B cell (primary cell): ENCODE measurements at regions not wholly inside any gene's neighbourhood (a gene's known extent, or its start where the extent isn't known, plus 50 kb on each side); places are given as distances from the start of the nearest gene placed in this dataset.

Experiments used
- ATAC-seq: fragments of 200-7000 bp; cut with Tn5 transposase; one replicate; pipeline ENCODE4 v1.10.0; 2021; ENCODE audit warnings: low read depth, mild to moderate bottlenecking, moderate number of reproducible peaks, moderate library complexity
- CTCF ChIA-PET: fragments of 350-600 bp; sonication (Branson Sonifier 250); formaldehyde crosslinking; loops from one replicate; lab custom pipeline; 2021; ENCODE audit warnings: antibody characterized with exemption, inconsistent platforms; lab: Charles Lee
- POLR2A ChIA-PET: fragments of 350-600 bp; sonication (Branson Sonifier 250); formaldehyde crosslinking; loops from one replicate; lab custom pipeline; 2021; ENCODE audit warnings: antibody characterized with exemption; lab: Charles Lee
- DNase-seq: peaks from one replicate; pipeline ENCODE4 v3.0.0; 2013
- H2AFZ ChIP-seq: 2 replicates; pipeline ENCODE4 v1.6.1; 2012; ENCODE audit warnings: mild to moderate bottlenecking, low read depth, low read length; ENCODE audit not compliant: insufficient read depth, poor library complexity, severe bottlenecking
- H3K27ac ChIP-seq, 2 donors: 1 replicate in 1 of 2; 2 replicates in 1 of 2; pipeline ENCODE4 v1.5.1; 2012 to 2013; ENCODE audit warnings: low read length in 2 of 2, mild to moderate bottlenecking in 2 of 2, moderate library complexity in 1 of 2
- H3K27me3 ChIP-seq, 4 experiments: fragments of 200-600 bp in 1 of 4; sonication (generic) in 1 of 4; replicated peaks in 1 of 4; 1 replicate in 2 of 4; 2 replicates in 2 of 4; pipeline versions ENCODE4 v1.6.1 to v1.7.0; 2013 to 2016; ENCODE audit warnings: low read length in 3 of 4, mild to moderate bottlenecking in 2 of 4, mixed read lengths in 1 of 4, moderate library complexity in 1 of 4; ENCODE audit not compliant: insufficient read depth in 4 of 4, control insufficient read depth in 3 of 4; ENCODE audit errors: control extremely low read depth in 1 of 4
- H3K36me3 ChIP-seq, 2 experiments: replicated peaks in 1 of 2; 1 replicate in 1 of 2; 2 replicates in 1 of 2; pipeline versions ENCODE4 v1.6.1 to v1.7.1; 2013; ENCODE audit warnings: low read length in 1 of 2; ENCODE audit not compliant: insufficient read depth in 2 of 2, control insufficient read depth in 1 of 2; ENCODE audit errors: control extremely low read depth in 1 of 2, extremely low read depth in 1 of 2
- H3K4me1 ChIP-seq, 2 donors: fragments of 200-600 bp in 1 of 2; sonication (generic) in 1 of 2; 1 replicate in 1 of 2; 2 replicates in 1 of 2; pipeline versions ENCODE4 v1.5.1 to v1.6.1; 2013 to 2017; ENCODE audit warnings: low read length in 2 of 2; ENCODE audit not compliant: control insufficient read depth in 2 of 2, insufficient read depth in 2 of 2
- H3K4me2 ChIP-seq: replicated peaks from 2 replicates; pipeline ENCODE3; 2012; ENCODE audit warnings: mild to moderate bottlenecking, low read depth, low read length; ENCODE audit not compliant: poor library complexity, severe bottlenecking
- H3K4me3 ChIP-seq, 5 experiments: fragments of 200-600 bp in 1 of 5; sonication (generic) in 1 of 5; 1 replicate in 3 of 5; 2 replicates in 2 of 5; pipeline versions ENCODE4 v1.5.1 to v1.7.0; 2011 to 2016; ENCODE audit warnings: low read length in 4 of 5, mild to moderate bottlenecking in 4 of 5, low read depth in 2 of 5, control low read depth in 1 of 5, moderate library complexity in 1 of 5; ENCODE audit not compliant: insufficient read depth in 1 of 5; ENCODE audit errors: control extremely low read depth in 1 of 5, extremely low read depth in 1 of 5
- H3K79me2 ChIP-seq: fragments of 200-600 bp; sonication (generic); one replicate; pipeline ENCODE4 v1.6.0; 2016; ENCODE audit warnings: low read length; ENCODE audit not compliant: control insufficient read depth, insufficient read depth
- H3K9ac ChIP-seq: fragments of 200-600 bp; sonication (generic); 2 replicates; pipeline ENCODE4 v1.6.1; 2017; ENCODE audit warnings: mild to moderate bottlenecking, low read length, moderate library complexity
- H3K9me3 ChIP-seq, 3 donors: one replicate each; pipeline versions ENCODE4 v1.6.1 to v1.7.1; 2013; ENCODE audit warnings: low read length in 2 of 3; ENCODE audit not compliant: control insufficient read depth in 2 of 3, insufficient read depth in 1 of 3; ENCODE audit errors: control extremely low read depth in 1 of 3
- H4K20me1 ChIP-seq: 2 replicates; pipeline ENCODE4 v1.6.0; 2012; ENCODE audit warnings: mild to moderate bottlenecking, low read length; ENCODE audit not compliant: insufficient read depth, control insufficient read depth, poor library complexity, severe bottlenecking
- H3K27ac Mint-ChIP-seq: one replicate; pipeline ENCODE4 v1.8.0; 2021; ENCODE audit warnings: mixed read lengths
- H3K27me3 Mint-ChIP-seq: one replicate; pipeline ENCODE4 v1.8.0; 2021; ENCODE audit warnings: mixed read lengths
- H3K4me1 Mint-ChIP-seq: one replicate; pipeline ENCODE4 v1.8.0; 2021; ENCODE audit warnings: mixed read lengths
- H3K4me3 Mint-ChIP-seq: one replicate; pipeline ENCODE4 v1.8.0; 2021; ENCODE audit warnings: mixed read lengths
- H3K9me3 Mint-ChIP-seq: one replicate; pipeline ENCODE4 v1.8.0; 2022; ENCODE audit warnings: mixed read lengths; ENCODE audit not compliant: insufficient read depth
- CTCF ChIP-seq: fragments of 200-600 bp; IDR thresholded peaks from one replicate; pipeline ENCODE4 v1.8.0; 2022; ENCODE audit warnings: antibody characterized with exemption, mild to moderate bottlenecking
- EZH2 ChIP-seq: IDR thresholded peaks from 2 replicates; pipeline ENCODE4 v1.6.1; 2012; ENCODE audit warnings: borderline replicate concordance, low read depth, mild to moderate bottlenecking, moderate library complexity, low read length; ENCODE audit not compliant: insufficient read depth, poor library complexity, severe bottlenecking
- WGBS: methylation state at CpG from one replicate; pipeline ENCODE4 v1.1.5; 2013; ENCODE audit warnings: missing lambda C conversion rate; ENCODE audit not compliant: insufficient coverage; 5-methylcytosine and 5-hydroxymethylcytosine counted together
- intact Hi-C: fragments of 100-400 bp; cut with micrococcal nuclease; formaldehyde crosslinking; loops from one replicate; pipeline ENCODE4 v1.10.0; 2022

GRCh38 chr13:37303606-37304005 is 198.1 kb upstream of the CSNK1A1L start:
- no CpG with 5 or more reads among the region's 2 CpGs for WGBS

GRCh38 chr13:37302686-37303085 is 197.2 kb upstream of the CSNK1A1L start:
- ChIA-PET POLR2A (no interaction called here), CTCF (no interaction called here)
- no peak overlapping the region for H3K9ac ChIP-seq
- H3K36me3 ChIP-seq: no peaks in the 10 kb centered on the region
- H3K4me1 ChIP-seq: no peaks in the 10 kb centered on the region
- H3K79me2 ChIP-seq: no peaks in the 10 kb centered on the region
- H3K27ac ChIP-seq: no peak overlapping the region
- H3K4me1 Mint-ChIP-seq: no peaks in the 10 kb centered on the region
- intact Hi-C loops: no loop called here
- H4K20me1 ChIP-seq: no peaks in the 10 kb centered on the region
- no peak overlapping the region for H3K4me2 ChIP-seq
- TF ChIP-seq CTCF: no peak
- no peak for TF ChIP-seq EZH2
- H3K27me3 ChIP-seq: no peaks in the 10 kb centered on the region
- no peak for DNase-seq
- H3K9me3 ChIP-seq: peaks cover 0 to 4% (median 0%) of the 10 kb centered on the region in 3 donors
- no peak overlapping the region for H3K4me3 ChIP-seq
- no peaks in the 10 kb centered on the region for H3K27me3 Mint-ChIP-seq
- no peak overlapping the region for H3K4me3 Mint-ChIP-seq
- H2AFZ ChIP-seq: no peak overlapping the region
- no peak for ATAC-seq
- WGBS: no CpG with 5 or more reads among the region's 1 CpG
- no peak overlapping the region for H3K27ac Mint-ChIP-seq
- no peaks in the 10 kb centered on the region for H3K9me3 Mint-ChIP-seq

More at GRCh38 chr13:37303606-37304005, 198.1 kb upstream of the CSNK1A1L start:
- Histone ChIP-seq H3K36me3 (no peaks in the 10 kb centered on the region), H3K4me3 (no peak overlapping the region), H3K27me3 (no peaks in the 10 kb centered on the region), H3K79me2 (no peaks in the 10 kb centered on the region), H2AFZ (no peak overlapping the region), H3K9ac (no peak overlapping the region), H3K27ac (no peak overlapping the region), H3K4me2 (no peak overlapping the region), H3K4me1 (no peaks in the 10 kb centered on the region), H4K20me1 (no peaks in the 10 kb centered on the region), H3K9me3 (no peaks in the 10 kb centered on the region)
- ATAC-seq (no peak), DNase-seq (no peak)
- intact Hi-C loops: no loop called here
- H3K27ac Mint-ChIP-seq: no peak overlapping the region
- TF ChIP-seq EZH2 (no peak), CTCF (no peak)
- no peak overlapping the region for H3K4me3 Mint-ChIP-seq
- no peaks in the 10 kb centered on the region for H3K9me3 Mint-ChIP-seq
- ChIA-PET POLR2A (no interaction called here), CTCF (no interaction called here)
- H3K27me3 Mint-ChIP-seq: no peaks in the 10 kb centered on the region
- H3K4me1 Mint-ChIP-seq: no peaks in the 10 kb centered on the region
